NOMO-1 treated with DMSO at 0.1 percent for 48 hours (cell line): ENCODE measurements at regions not wholly inside any gene's neighbourhood (a gene's known extent, or its start where the extent isn't known, plus 50 kb on each side); places are given as distances from the start of the nearest gene placed in this dataset.

Experiments
- DNase-seq: peaks from one replicate; lab custom pipeline; 2025; ENCODE audit not compliant: unreplicated experiment; lab: John Stamatoyannopoulos, UW

DNA sequence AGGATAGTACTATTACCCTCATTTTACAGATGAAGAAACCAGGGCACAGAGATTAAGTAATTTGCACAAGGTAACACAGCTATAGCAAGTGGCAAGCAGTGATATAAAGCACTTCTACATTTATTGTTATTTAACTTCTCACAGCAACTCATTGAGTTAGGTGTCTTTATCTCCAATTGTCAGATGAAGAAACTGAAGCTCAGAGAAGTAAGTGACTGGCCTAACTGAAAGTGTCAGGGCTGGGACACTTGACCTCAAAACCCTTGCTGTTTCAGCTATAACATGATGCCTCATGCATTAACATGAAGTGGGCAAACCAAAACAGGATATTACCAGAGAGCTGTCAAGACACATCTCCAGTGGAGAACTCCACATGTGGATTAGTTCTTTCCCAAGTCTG, 65.8 kb upstream of the LEKR1 start:
- peak; percentile 37 for DNase-seq

DNA sequence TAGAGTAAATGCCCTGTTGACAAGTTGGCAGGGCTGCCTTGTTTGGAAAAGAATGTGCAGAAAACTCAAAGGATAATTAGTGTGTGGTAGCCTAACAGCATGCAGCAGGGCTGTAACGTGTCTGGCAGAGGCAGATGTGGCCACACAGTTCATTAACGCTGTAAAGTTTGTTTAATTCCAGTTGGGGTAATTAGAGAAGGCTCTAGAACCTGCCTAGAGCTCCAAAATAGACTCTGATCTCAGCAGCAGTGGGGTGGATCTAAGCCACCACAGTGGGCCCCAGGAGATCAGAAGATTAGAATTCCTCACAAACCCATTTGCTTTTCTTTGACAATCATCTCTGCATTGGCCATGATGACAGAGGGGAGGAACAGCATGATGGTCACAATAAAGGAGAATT, 65.1 kb upstream of the LEKR1 start:
- no peak for DNase-seq

DNA sequence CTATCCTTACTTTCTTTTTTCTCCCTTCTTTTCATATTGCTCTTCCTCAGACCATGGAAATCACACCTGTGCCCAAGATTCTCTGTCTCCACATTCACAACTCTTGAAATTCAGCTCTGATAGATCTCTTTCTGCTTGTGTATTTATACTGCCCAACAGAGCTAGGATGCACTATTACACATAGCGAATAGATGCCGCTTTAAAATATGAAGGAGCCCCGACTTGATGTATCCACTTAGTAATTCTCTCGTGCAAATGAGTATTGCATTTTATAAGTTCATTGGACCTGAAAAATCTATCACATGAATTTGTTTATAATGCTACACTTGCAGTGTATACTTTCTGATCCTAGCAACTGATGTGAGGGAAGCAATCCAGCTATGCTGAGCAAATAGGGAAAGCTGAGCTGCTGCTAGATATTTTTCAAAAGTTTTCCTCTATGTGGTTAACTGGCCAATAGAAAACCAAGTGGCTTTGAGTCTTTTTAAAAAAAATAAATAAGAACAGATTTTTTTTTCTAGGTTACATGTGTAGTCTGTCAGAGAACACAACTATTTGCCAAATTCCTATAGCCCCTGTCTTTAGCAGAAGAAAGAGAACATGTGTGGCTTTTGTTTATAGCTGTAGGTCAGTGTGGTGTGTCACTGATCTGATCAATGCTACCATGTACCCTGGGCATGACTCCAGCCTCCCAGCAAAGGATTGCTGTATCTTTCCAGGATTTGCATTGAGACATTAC, 64.3 kb upstream of the LEKR1 start:
- DNase-seq, result no peak

DNA sequence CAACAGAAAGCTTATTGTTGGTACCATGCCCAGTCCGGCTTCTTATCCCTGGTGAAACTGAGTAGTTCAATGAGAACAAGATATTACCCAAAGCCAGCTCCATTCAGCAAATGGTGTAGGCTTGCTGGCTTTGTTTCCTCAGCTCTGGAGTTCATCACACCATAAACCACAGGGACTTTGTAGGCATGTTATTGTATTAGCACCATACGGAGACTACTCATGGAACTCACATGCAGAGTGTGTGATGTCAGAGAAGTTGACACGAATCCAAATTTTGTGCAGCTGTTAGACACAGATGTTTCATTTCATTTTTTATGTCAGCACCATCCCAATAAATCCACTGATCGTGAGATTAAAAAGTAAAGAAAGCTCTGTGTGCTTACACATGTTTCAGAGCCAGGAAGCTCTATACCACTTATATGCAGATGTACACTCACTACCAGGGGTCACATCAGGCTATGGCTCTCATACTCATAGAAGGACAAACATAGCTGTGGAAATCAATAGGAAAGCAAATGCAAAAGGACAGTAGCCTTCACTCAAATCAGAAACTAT, 63.4 kb upstream of the LEKR1 start:
- DNase-seq, result no peak

DNA sequence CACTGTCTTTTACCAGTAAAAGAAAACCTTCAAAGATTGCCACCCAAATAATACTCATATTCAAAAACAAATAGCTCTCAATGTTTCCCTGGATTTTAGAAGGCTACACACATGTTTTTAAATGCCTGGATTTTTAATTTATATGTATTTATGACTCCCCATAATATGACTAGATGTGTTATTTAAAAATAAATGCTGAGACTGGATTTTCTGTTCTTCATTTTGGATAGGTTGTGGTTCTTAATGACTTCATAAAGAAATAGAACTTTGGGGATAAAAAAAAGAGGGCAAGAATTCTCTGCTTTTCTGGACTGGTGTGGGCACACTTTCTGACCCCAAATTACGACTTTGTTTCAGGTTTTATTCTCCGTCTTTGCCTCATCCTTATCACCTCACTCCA, 62.8 kb upstream of the LEKR1 start:
- DNase-seq, result no peak

DNA sequence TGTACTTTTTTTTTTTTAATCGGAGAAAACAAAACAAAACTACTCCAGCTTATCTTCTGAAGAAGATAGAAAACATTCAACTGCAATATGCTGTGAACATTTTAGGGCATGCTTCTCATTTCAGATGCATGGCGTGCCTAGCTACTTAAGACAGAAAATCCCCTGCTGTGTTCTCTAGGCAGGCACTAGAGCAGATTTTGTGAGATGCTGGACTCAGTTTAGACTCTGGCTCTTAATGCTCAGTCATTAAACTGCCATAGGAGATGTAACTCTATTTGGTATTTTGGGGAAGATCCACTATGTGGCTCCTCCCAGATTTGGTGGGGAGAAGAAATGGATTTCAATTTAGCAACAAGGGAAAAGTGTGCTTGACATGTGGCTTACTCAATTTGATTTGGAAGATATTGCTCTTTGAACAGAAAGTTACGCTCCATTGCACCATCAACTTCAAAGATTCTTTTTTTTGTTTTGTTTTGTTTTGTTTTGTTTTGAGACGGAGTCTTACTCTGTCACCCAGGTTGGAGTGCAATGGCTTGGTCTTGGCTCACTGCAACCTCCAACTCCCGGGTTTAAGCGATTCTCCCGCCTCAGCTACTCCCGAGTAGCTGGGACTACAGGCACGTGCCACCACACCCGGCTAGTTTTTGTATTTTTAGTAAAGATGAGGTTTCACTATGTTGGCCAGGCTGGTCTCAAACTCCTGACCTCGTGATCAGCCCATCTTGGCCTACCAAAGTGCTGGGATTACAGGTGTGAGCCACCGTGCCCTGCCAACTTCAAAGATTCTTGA, 62.0 kb upstream of the LEKR1 start:
- DNase-seq, result no peak

DNA sequence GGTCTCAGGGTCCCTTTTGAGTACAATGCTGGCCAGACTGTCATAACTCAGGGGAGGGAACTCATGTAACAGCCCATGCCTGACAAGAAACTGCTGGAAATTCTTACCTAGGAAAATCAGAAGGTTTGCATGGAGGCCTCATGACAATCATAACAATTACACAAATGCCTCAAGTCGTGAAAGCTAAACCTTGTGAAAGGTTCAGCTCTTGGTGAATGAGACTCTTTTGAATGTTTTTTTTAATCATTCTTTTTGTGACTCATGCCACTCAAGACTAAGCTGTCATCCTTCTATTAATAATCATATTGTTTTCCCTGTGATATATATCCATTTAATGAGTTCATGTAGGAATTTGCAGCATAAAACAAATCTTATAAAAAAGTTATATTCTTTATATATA, 61.4 kb upstream of the LEKR1 start:
- DNase-seq, result no peak

DNA sequence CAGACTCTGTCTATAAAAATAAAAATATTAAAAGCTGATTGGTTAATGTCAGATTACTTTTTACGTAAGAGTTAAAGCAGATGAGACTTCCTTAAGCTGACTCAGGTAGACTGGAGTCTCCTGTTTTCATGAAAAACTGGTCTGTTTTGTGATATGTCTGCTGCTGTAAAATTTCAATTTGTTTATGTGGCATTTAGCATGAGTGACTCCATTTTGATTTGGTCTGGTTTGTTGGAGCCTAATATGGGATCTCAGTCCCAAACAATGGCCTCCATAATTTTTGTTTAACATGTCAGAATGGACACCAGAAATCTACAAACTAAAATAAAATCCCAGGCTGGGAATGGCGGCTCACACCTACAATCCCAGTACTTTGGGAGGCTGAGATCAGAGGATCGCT, 57.8 kb upstream of the LEKR1 start:
- no peak for DNase-seq

DNA sequence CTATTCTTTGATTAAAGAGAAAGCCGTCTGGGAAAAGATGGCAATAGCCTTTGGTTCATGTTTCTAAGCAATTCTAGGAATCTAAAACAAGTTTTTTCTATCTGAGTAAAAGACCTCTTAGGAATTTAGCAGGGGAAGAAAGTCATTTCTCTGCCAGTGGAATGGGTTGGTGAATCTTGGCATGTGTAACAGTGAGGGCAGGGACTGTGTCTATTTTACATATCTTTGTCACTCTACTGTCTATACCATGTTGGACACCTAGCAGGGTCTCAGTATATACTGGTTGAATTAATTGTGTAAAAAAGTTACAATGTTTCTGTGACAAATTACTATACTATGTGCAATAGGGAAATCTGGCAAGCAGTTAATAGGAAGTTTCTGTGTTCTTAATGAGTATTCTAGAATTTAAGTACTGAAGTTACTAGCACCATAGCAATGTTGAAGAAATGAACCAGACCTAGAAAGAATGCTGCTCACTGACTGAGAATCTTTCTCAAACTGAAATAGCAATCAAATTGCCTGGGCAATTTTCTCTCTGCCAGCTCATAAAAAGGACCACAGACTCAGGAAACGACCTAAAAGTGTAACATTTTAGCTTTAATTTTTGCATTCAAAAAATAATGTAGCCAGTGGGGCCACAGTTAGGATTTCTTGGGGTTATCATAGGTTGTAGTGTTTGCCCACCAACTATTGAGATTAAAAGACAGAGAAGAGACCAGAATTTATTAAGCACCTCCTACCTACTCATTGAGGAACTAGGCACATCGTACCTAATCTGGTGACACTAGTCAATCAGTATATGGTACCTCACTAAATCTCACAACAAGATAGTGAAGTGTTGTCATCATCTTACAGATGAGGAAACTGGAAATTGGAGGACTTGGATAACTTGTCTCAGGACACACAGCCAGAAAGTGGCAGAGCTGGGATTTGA, 56.2 kb upstream of the LEKR1 start:
- no peak for DNase-seq

DNA sequence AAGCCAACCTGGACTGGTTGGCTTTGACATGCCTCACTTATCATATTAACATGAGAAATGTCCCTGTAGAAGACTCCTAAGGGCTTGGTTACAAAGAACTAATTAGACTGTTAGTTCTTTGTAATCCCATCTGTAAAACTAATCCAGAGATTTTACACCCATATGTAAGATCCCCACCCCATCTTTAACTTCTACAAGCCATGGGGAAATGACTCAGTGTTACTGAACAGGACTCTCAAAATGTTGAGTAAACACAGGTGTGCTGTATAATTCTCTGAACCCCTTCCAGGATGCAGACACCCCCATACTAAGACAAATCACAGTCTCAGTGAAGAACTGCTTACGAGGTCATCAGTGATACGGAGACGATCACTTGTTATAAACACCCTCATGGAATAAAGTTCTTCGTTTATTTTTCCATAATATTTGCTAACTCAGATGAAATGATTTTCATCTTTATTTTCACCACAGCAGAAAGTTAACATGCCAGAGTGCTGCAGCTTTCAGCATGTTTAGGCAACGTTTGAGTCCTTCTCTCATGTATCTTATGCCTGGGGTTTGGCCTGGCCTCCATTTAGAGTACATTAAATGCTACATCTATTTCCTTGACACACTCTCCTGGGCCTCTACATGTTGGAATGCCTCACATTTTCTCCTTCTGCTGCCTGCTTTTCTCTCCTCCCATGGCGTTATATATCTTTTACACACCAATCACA, 55.3 kb upstream of the LEKR1 start:
- no peak for DNase-seq

DNA sequence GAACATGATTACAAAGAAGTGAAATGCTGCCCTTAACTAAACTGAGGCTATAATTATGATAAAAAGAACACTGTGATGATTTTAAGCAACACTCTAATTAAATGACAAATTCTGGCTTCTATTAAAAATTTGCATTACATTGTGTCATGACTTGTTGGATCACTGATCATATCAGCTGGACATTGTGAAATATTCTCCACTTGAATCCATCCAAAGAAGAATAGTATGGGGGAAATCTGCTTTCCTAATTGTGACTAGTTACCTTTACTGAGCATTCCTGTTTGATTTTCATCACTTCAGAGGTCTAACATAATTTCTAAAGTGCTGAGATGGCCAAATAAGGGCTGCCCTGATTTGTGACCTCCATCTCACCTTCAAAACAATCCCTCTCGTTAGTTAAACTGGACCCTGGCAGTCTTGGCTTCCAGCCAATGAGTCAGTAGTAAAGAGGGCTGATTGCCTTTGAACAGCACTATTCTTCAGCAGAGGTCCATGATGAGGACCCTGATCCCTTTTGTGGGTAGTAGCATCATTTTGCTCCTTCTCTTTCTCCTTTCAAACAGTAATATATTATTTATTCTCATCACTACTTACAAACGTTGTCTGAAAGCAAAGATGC, 53.5 kb upstream of the LEKR1 start:
- DNase-seq, result no peak

DNA sequence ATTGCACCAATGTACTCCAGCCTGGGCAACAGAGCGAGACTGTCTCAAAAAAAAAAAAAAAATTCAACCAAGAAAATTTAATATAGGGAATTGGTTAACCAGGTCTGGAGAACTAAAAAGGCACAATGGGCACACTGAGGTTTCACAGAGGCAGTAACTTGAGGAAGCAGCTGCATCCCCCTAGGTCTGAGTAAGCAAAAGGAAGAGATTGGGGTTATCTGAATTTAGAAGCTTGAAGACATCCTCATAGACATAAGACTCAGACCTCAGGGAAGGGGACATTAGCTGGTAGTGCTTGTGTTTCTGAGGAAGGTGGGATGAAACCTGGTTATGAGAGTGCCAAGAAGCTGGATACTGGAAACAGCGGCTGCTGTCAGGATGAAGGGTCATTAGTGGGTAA, 50.1 kb upstream of the LEKR1 start:
- DNase-seq, result no peak
